ENCODE measurements at regions not wholly inside any gene's neighbourhood (a gene's known extent, or its start where the extent isn't known, plus 50 kb on each side); places are given as distances from the start of the nearest gene placed in this dataset.

- Histone ChIP-seq H3K27ac (no peak overlapping the region), H3K36me3 (no peaks in the 10 kb centered on the region), H3K4me3 (no peak overlapping the region), H3K27me3 (peaks cover 0 to 9% (median 5%) of the 10 kb centered on the region in 3 donors), H3K9me3 (no peaks in the 10 kb centered on the region), H3K4me1 (no peaks in the 10 kb centered on the region)
- DNase-seq (no peak), ATAC-seq (no peak)
- intact Hi-C loops (cut with DNase I; ENCODE audit: low total_unique reads) (no loop called here), in situ Hi-C loops (cut with MboI; ENCODE audit: low sequenced_read_pairs in 4 of 4) (no loop called here)
- TF ChIP-seq POLR2A (IDR thresholded peaks at IDR 0.05) (no peak), CTCF (IDR thresholded peaks at IDR 0.05 in 4 of 5, conservative IDR thresholded peaks at IDR 0.05 in 1 of 5) (no peak)
Measured at GRCh38 chr14:104284636-104285507, 146.5 kb downstream of the KIF26A start.

- DNase-seq (no peak), ATAC-seq (no peak)
- in situ Hi-C loops (cut with MboI; ENCODE audit: low sequenced_read_pairs in 4 of 4), result no loop called here
- H3K4me1 ChIP-seq, result no peaks in the 10 kb centered on the region
- no peak overlapping the region for H3K4me3 ChIP-seq
- TF ChIP-seq CTCF (IDR thresholded peaks at IDR 0.05 in 4 of 5, conservative IDR thresholded peaks at IDR 0.05 in 1 of 5), result no peak
- TF ChIP-seq POLR2A (IDR thresholded peaks at IDR 0.05), result no peak
- no peak overlapping the region for H3K27ac ChIP-seq
- peaks cover 0 to 9% (median 3%) of the 10 kb centered on the region in 3 donors for H3K27me3 ChIP-seq
- H3K36me3 ChIP-seq, result no peaks in the 10 kb centered on the region
- intact Hi-C loops (cut with DNase I; ENCODE audit: low total_unique reads), result no loop called here
- H3K9me3 ChIP-seq, result no peaks in the 10 kb centered on the region
Measured at GRCh38 chr14:104285508-104285840, 147.1 kb downstream of the KIF26A start.

- in situ Hi-C loops (cut with MboI; ENCODE audit: low sequenced_read_pairs in 4 of 4), result no loop called here
- Histone ChIP-seq H3K27me3 (peaks cover 0 to 7% (median 4%) of the 10 kb centered on the region in 3 donors), H3K4me3 (no peak overlapping the region), H3K27ac (no peak overlapping the region), H3K9me3 (no peaks in the 10 kb centered on the region), H3K36me3 (no peaks in the 10 kb centered on the region), H3K4me1 (no peaks in the 10 kb centered on the region)
- no peak for ATAC-seq
- intact Hi-C loops (cut with DNase I; ENCODE audit: low total_unique reads), result no loop called here
- DNase-seq, result no peak
- TF ChIP-seq POLR2A (IDR thresholded peaks at IDR 0.05), result no peak
- no peak for TF ChIP-seq CTCF (IDR thresholded peaks at IDR 0.05 in 4 of 5, conservative IDR thresholded peaks at IDR 0.05 in 1 of 5)
Measured at GRCh38 chr14:104286086-104286485, 147.7 kb downstream of the KIF26A start.

GRCh38 chr14:104286496-104286895 lies 148.1 kb downstream of the KIF26A start:
- no peak for DNase-seq
- ATAC-seq, result no peak
- Histone ChIP-seq H3K4me3 (no peak overlapping the region), H3K4me1 (no peaks in the 10 kb centered on the region), H3K27ac (no peak overlapping the region), H3K27me3 (peaks cover 0 to 8% (median 4%) of the 10 kb centered on the region in 3 donors), H3K36me3 (no peaks in the 10 kb centered on the region), H3K9me3 (no peaks in the 10 kb centered on the region)
- intact Hi-C loops (cut with DNase I; ENCODE audit: low total_unique reads), result no loop called here
- in situ Hi-C loops (cut with MboI; ENCODE audit: low sequenced_read_pairs in 4 of 4), result no loop called here
- TF ChIP-seq CTCF (IDR thresholded peaks at IDR 0.05 in 4 of 5, conservative IDR thresholded peaks at IDR 0.05 in 1 of 5), result no peak
